ENCODE measurements at regions not wholly inside any gene's neighbourhood (a gene's known extent, or its start where the extent isn't known, plus 50 kb on each side); places are given as distances from the start of the nearest gene placed in this dataset.

GRCh38 chr7:63008366-63008765 lies 990.3 kb upstream of the ZNF722 start:
- H3K4me3 ChIP-seq, result no peak overlapping the region
- ATAC-seq, result no peak
- H3K27ac ChIP-seq, result no peak overlapping the region
- H3K9me3 ChIP-seq, result peaks cover 0 to 29% (median 0%) of the 10 kb centered on the region in 3 donors
- no peak for TF ChIP-seq POLR2AphosphoS5 (IDR thresholded peaks at IDR 0.05)
- no peak for TF ChIP-seq POLR2A (IDR thresholded peaks at IDR 0.05)
- TF ChIP-seq CTCF (IDR thresholded peaks at IDR 0.05), result no peak
- TF ChIP-seq EP300 (IDR thresholded peaks at IDR 0.05), result no peak
- 40 to 62% methylated on average over 2 of the region's 2 CpGs for WGBS, 2 donors (ENCODE audit: low coverage in 1 of 2)
- H3K4me1 ChIP-seq, result no peaks in the 10 kb centered on the region
- H3K36me3 ChIP-seq, result no peaks in the 10 kb centered on the region
- H3K27me3 ChIP-seq, result no peaks in the 10 kb centered on the region

- Histone ChIP-seq H3K4me3 (no peak overlapping the region), H3K36me3 (no peaks in the 10 kb centered on the region), H3K9me3 (peaks cover 0 to 37% (median 0%) of the 10 kb centered on the region in 3 donors), H3K27me3 (no peaks in the 10 kb centered on the region), H3K4me1 (no peaks in the 10 kb centered on the region), H3K27ac (no peak overlapping the region)
- TF ChIP-seq POLR2AphosphoS5 (IDR thresholded peaks at IDR 0.05), result no peak
- no peak for TF ChIP-seq EP300 (IDR thresholded peaks at IDR 0.05)
- TF ChIP-seq POLR2A (IDR thresholded peaks at IDR 0.05), result no peak
- no peak for TF ChIP-seq CTCF (IDR thresholded peaks at IDR 0.05)
- no peak for ATAC-seq
- WGBS, 2 donors (ENCODE audit: low coverage in 1 of 2), result 83 to 90% methylated on average over 6 to 7 of the region's 7 CpGs
Observed at GRCh38 chr7:63009771-63010170, 988.9 kb upstream of the ZNF722 start.

- no peak for ATAC-seq
- Histone ChIP-seq H3K27me3 (no peaks in the 10 kb centered on the region), H3K4me1 (no peaks in the 10 kb centered on the region), H3K27ac (no peak overlapping the region), H3K9me3 (peaks cover 0 to 50% (median 0%) of the 10 kb centered on the region in 3 donors), H3K4me3 (no peak overlapping the region), H3K36me3 (no peaks in the 10 kb centered on the region)
- WGBS, 2 donors (ENCODE audit: low coverage in 1 of 2), result 54 to 62% methylated on average over 3 to 6 of the region's 6 CpGs
- no peak for TF ChIP-seq CTCF (IDR thresholded peaks at IDR 0.05)
- TF ChIP-seq EP300 (IDR thresholded peaks at IDR 0.05), result no peak
- no peak for TF ChIP-seq POLR2A (IDR thresholded peaks at IDR 0.05)
- TF ChIP-seq POLR2AphosphoS5 (IDR thresholded peaks at IDR 0.05), result no peak
Observed at GRCh38 chr7:63012633-63013183, 985.9 kb upstream of the ZNF722 start.

GRCh38 chr7:63014792-63015191 lies 983.9 kb upstream of the ZNF722 start:
- WGBS, 2 donors (ENCODE audit: low coverage in 1 of 2), result 67 to 88% methylated on average over 1 to 8 of the region's 8 CpGs
- no peaks in the 10 kb centered on the region for H3K36me3 ChIP-seq
- H3K4me1 ChIP-seq, result no peaks in the 10 kb centered on the region
- TF ChIP-seq EP300 (IDR thresholded peaks at IDR 0.05), result no peak
- no peak for TF ChIP-seq POLR2A (IDR thresholded peaks at IDR 0.05)
- no peak for TF ChIP-seq CTCF (IDR thresholded peaks at IDR 0.05)
- TF ChIP-seq POLR2AphosphoS5 (IDR thresholded peaks at IDR 0.05), result no peak
- H3K27me3 ChIP-seq, result no peaks in the 10 kb centered on the region
- H3K4me3 ChIP-seq, result no peak overlapping the region
- H3K27ac ChIP-seq, result no peak overlapping the region
- peaks cover 0 to 49% (median 0%) of the 10 kb centered on the region in 3 donors for H3K9me3 ChIP-seq
- ATAC-seq, result no peak

- TF ChIP-seq CTCF (IDR thresholded peaks at IDR 0.05), result no peak
- TF ChIP-seq POLR2A (IDR thresholded peaks at IDR 0.05), result no peak
- no peak for TF ChIP-seq POLR2AphosphoS5 (IDR thresholded peaks at IDR 0.05)
- no peak for TF ChIP-seq EP300 (IDR thresholded peaks at IDR 0.05)
- peaks cover 0 to 46% (median 0%) of the 10 kb centered on the region in 3 donors for H3K9me3 ChIP-seq
- no peaks in the 10 kb centered on the region for H3K36me3 ChIP-seq
- H3K4me1 ChIP-seq, result no peaks in the 10 kb centered on the region
- ATAC-seq, result no peak
- no peak overlapping the region for H3K4me3 ChIP-seq
- H3K27me3 ChIP-seq, result no peaks in the 10 kb centered on the region
- no peak overlapping the region for H3K27ac ChIP-seq
- WGBS, 2 donors (ENCODE audit: low coverage in 1 of 2), result 50 to 60% methylated on average over 1 to 2 of the region's 7 CpGs
Observed at GRCh38 chr7:63023182-63023787, 975.4 kb upstream of the ZNF722 start.

Measured in gastroesophageal sphincter (tissue), 4 donors.